NCI-H748 (cell line): ENCODE measurements at regions not wholly inside any gene's neighbourhood (a gene's known extent, or its start where the extent isn't known, plus 50 kb on each side); places are given as distances from the start of the nearest gene placed in this dataset.
"Not testable (repeated sequence)": the region's sequence is repeated elsewhere in the genome, so short reads cannot be mapped to it uniquely, and the experiment has no call there.

Source experiments
- DNase-seq: peaks from one replicate; lab custom pipeline; 2025; ENCODE audit not compliant: unreplicated experiment; lab: John Stamatoyannopoulos, UW

DNA sequence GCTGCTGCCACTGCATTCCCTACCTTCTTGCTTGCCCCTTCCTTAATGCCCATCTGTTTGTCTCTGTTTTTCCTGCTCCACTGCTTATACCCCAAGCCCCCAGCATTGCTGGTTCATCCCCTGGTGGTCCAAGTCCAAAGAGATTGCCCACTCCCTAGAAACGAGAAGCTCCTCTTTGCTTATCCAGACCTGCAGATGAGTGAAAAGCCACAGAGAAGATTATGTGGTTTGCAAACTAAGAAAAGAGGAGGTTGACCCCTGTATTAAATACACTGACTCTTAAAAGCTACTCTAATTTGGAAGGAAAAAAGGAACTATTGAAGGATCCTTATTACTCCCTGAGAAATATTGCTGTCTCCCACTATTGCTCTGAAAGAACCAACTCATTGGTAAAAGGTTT is 146.8 kb upstream of the RAB4A start:
- no peak for DNase-seq

DNA sequence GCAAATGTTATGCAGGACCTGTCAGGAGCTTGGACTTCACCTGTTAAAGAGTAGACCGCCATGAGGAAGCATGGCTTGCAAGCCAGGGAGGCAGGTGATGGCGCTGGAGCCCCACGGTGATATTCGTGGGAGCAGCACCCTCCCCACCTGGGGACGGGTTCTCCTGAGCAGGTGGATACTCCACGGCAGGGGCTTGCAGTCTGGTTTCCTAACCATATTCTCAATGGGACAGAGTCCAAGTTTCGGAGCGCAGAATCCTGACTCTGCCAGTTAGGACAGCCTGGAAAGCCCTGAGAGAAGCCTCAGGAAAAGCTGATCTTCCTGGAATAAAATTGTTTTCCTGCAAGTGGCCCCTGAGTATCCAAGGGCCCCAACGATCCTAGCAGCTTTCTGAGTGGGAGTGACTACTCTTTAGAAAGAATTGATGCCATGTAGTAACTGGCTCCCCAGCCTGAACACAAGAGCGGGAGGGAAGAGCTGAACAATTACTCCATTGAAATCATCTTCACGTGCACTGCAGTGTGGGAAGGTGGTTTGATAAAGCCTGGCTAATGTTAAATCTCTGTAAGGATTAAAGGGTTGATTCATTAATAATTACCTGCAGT is 146.3 kb upstream of the RAB4A start:
- DNase-seq, result no peak

DNA sequence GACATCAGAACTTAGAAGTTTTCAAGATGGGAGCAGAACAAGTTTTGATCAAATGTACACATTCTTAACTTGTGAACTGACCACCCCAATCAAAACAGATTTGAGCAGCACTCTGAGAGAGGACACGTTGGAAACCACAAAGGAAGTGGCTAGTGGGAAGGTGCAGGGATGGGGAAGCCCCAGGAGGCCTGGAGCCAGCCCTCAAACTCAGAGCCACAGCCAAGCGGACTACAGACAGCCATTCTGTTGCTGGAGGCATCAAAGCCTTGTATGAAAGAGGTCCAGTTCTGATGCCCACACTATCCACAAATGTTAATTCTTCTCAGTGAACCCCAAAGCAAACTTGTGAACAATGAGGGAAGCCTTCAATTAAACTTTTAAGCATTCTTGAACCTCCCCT is 143.6 kb upstream of the RAB4A start:
- no peak for DNase-seq

DNA sequence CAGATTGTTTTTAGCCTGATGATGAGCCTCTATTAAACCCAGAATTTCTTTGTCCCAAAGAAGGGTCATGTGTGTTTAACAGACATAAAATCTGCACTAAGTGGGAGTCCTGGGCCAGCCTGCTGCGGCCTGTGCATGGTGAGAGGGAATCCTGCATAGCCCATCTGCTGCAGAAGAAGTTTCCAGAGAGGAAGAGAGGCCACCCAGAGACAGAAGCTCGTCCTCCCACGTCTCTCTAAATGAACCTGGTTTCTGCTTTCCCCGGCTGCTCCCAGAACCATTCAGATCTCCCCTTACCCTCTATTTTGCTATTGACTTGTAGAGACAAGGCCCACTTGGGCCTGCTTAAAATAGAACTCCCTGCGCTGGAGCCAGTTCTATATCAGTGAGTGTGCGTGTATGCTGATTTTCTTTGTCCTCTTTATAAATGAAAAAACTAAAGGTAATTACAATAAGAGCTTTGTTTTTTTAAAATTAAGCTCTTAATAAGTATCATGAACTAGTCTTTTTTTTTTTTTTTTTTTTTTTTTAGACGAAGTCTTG is 142.8 kb upstream of the RAB4A start:
- DNase-seq, result no peak

DNA sequence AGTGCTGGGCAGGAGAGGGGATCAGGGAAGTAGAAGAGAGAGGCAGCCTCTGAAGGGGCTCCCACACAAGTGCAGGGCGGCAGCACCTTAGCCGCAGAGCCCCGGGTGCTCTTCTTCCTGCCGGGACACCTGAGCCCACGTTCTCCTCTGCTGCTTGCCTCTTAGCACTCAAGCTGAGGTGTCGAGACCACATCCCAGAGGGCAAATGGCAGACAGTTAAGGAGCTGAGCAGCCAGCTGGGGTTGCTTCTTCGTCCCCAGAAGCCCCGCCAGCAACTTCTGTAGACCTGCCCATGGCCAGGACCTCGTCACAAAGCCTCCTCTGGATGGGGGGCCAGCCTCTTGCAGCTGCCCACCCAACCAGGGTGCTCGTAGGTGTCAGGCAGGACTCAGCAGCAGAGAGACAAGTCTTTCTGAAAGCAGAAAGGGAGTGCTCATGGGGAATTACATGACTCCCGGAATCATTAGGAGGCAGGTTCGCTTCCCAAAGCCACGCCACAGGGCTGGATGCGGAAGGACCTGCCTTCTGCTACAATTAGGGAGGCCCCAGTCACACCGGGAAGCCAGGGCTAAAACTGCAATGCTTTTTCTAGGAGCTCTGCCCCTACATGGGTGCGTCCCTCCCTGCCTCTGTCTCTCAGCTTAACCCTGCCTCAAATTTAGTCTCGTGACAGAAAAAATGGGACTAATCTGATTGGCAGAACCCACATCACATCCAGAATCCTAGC is 141.4 kb upstream of the RAB4A start:
- no peak for DNase-seq

DNA sequence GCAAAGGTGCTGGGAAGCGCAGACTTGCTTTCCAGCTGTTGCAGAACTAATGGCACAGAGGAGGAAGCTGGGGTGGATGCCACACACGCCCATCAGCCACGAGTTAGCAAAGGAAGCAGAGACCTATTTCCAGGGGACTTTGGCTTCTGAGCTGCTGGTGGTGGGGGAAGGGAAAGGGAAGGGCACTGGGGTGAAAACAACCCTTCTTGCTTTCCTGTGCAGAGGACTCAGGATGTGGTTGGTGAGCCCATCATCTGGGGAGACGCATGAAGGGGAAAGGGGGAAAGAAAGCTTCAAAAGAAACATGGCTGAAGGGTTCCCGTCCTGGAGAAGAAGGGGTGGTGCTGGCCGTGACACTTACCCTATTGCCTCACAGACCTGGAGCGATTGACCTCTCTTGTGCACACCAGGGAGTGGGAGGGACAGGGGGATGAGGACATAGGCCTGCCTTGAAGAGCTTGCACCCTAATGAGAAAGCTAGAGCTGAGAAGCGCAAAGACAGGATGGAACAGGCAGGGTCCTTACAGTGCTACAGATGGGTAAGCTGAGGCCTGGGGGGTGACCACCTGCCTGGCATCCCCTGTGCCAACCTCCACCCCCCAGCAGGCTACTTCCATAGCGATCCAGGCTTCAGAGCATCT is 140.8 kb upstream of the RAB4A start:
- no peak for DNase-seq

DNA sequence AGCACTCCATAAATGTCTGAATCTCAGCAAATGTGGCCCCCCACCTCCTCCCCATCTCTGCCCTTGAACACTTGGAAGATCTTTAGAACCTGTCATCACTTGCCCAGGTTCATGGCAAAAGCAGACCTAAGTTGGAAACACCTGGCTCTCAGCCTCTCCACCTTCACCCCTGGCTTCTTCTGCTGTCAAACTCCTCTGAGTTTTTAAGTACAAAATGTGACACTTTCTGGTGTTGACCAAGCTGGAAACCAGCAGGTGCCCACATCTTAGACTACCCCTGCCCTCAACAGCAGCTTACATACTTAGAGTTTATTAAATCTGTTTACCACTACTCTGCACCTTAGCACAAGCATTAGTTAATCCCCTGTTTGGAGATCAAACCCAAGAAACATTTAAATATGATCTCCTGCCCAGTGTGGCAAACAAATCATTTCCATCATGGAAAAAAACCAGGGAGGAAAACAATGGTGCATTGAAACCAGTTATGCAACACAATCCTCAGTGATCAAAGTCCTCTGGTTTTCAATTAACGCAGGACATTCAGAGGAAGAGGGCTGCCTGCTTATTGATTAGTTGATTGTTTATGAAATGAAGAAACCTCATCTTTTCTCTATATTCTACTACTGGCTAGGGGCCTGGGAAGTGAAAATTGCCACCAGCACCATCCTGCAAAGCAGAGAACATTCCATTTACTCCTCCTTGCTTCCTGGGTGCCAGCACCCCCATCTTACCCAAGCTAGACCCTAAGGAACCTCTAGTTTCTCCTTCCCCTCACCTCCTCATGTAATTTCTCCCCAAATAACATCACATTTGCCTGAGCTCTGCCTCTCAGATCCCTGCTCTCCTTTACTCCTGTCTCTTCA is 139.4 kb upstream of the RAB4A start:
- DNase-seq, result no peak

DNA sequence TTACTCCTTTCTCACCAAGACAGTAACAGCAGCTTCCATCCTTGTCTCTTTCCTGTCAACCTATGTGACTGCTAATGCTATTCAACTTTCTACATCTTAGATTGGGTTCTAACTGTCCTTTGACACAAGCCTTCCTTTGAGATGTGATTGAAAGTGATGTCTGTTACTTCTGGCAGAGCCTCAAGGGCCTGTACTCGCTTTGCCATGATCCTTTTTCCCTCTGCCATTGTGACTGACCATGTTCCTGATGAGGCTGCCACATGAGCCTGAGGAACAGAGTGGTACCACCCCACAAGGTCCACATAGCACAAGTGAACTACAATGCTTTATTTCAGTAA is 138.8 kb upstream of the RAB4A start:
- DNase-seq, result no peak

DNA sequence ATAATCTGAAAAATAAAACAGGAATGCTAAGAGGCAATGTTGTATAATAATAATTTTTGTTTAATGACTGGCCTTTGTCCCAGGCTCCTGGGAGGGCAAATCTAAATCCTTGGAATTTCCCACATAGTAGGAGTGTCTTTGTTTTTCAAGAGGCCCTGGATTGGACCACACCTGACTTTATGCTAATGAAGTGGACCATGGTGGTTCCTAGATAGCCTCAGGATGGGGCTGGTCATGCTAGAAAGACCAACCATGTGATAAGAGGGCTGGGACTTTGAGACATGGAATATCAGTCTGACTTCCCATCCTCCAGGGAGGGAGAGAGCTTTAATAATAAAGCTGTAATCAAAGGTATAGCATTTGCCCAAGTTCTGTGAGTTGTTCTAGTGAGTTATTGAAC is 138.2 kb upstream of the RAB4A start:
- no peak for DNase-seq

DNA sequence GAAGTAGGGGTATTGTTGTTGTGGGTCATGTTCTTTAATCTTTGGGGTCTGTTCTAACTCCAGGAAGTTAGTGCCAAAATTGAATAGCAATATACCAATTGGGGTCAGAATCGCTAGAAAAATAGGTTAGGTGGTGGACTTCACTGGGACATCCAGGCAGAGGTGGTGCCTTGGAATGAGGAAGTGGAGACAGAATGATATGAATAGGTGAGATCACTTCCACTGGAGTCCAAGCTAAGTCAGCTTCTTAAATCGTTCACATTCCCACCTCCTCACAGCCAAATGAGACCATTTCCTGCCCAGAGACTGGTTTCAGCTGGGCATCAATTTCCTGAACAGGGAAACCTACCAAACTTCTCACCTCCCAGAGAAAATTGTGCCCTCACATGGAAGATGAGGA is 137.8 kb upstream of the RAB4A start:
- no peak for DNase-seq

DNA sequence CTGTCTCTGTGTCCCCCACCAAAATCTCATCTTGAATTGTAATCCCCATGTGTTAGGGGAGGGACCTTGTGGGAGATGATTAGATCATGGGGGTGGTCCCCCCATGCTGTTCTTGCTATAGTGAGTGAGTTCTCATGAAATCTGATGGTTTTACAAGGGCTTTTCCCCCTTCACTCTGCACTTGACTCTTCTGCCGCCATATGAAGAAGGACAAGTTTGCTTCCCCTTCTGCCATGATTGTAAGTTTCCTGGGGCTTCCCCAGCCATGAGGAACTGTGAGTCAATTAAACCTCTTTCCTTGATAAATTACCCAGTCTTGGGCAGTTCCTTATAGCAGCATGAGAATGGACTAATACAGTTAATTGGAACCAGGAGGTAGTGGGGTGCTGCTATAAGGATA is 137.1 kb upstream of the RAB4A start:
- DNase-seq, result no peak

DNA sequence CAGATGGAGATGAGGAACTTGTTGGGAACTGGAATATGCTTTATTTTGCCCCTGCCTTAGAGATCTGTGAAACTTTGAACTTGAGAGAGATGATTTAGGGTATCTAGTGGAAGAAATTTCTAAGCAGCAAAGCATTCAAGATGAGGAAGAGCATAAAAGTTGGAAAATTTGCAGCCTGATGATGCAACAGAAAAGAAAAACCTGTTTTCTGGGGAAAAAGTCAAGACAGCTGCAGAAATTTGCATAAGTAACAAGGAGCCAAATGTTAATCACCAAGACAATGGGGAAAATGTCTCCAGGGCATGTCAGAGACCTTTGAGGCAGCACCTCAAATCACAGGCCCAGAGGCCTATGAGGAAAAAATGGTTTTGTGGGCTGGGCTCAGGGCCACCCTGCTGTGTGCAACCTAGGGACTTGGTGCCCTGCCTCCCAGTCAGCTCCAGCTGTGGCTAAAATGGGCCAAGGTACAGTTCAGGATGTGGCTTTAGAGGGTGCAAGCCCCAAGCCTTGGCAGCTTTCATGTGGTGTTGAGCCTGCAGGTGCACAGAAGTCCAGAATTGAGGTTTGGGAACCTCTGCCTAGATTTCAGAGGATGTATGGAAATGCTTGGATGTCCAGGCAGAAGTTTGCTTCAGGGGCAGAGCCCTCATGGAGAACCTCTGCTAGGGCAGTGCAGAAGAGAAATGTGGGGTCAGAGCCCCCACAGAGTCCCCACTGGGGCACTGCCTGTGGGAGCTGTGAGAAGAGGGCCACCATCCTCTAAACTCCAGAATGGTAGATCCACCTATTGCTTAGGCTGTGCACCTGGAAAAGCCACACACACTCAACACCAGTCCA is 136.3 kb upstream of the RAB4A start:
- DNase-seq, result not testable (repeated sequence)

DNA sequence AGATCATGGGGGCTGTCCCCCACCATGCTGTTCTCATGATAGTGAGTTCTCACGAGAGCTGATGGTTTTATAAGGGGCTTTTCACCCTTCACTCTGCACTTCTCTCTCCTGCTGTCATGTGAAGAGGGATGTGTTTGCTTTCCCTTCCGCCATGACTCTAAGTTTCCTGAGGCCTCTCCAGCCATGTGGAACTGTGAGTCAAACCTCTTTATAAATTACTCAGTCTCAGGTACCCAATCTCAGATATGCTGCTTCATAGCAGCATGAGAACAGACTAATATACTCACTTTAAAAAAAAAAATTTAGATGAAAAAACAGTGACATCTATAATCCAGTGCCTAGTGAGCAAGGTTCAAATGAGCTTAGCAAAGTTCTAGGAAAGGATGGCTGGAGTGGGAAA is 135.1 kb upstream of the RAB4A start:
- DNase-seq, result no peak

DNA sequence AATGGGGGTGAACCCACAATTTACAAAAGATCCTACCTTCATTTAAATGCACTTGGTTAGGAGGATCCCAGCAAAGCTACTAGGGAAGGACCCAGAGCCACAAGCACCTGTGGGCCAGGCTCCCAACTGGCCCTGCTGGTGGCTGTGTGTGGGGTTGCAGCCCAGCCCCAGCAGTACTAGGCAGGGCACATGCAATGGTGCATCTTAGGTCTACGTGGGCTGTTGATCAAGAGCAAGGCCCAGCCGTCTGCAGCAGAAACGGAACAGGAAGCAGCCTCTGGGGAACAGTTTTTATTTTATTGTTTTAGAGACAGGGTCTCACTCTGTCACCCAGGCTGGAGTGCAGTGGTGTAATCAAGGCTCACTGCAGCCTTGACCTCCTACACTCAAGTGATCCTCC is 134.1 kb upstream of the RAB4A start:
- DNase-seq, result no peak

DNA sequence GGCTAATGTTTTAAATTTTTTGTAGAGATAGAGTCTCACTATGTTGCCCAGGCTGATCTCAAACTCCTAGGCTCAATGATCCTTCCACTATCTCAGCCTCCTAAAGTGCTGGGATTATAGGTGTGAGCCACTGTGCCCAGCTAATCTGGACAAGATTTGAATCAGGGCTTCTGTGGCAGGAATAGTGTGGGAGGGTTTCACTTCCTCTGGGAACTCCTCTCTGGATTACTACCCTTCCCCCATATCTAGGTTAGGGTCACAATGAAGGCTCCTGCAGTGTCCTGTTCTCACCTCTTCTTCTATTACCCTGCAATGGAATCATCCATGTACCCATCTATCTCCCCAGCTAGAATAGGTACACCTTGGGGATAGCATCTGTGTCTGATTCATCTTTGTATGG is 133.6 kb upstream of the RAB4A start:
- DNase-seq, result no peak

DNA sequence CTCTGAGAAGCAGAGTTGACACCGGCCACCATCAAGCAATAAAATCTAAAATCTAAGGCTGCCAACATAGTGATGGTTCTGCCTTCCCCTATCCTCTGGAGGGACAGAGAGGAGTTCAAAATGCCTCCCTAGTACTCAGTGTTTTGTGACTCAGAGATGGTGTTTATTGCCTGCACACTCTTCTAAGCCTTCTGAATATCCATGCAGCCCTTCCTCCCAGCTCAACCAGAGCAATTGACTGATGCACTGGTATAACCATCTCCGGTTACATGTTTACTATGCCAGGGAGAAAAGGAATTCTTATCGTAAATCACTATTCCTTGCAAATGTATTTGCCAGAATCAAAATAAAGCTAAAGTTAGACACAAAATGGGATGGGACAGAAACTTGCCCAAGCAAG is 132.9 kb upstream of the RAB4A start:
- DNase-seq, result no peak

DNA sequence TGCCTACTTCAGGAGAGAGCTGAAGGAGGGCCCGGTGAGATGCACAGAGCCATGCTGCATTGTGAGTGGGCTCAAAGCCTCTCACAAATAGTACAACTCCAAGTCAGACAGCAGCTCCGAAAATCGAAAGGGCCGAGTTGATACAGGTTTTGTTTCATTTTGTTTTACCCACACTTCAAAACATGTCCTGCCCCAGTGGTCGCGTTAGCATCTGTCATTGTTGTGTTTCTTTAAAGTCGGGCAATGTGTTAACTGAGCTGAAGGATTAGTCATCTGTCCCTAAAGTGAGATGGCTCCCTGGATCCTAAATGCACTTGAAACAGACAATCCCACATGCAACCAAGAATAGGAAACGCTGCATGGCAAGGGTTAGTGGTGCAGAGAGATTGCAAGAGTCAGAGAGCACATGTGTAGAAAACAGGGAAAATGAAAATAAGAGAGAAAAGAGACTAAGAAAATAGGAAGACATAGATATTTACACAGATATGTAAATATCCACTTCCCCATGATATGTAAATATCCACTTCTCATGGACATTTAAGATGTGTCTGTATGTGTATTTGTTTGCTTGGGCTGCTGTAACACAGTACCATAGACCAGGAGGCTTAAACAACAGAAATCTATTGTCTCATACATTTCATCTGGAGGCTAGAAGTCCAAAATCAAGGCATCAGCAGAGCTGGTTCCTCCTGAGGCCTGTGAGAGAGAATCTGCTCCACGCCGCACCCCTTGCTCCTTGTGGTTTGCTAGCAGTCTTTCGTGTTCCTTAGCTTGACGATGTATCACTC is 131.4 kb upstream of the RAB4A start:
- no peak for DNase-seq

DNA sequence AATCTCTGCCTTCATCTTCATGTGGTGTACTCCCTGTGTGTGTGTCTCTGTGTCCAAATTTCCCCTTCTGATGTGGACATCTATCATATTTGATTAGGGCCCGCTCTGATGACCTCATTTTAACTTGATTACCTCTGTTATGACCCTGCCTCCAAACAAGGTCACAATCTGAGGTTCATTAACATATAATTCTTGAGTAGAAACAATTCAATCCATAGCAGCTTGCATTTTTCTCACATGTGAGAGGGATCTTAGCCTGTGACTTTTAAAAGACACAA is 130.9 kb upstream of the RAB4A start:
- no peak for DNase-seq

DNA sequence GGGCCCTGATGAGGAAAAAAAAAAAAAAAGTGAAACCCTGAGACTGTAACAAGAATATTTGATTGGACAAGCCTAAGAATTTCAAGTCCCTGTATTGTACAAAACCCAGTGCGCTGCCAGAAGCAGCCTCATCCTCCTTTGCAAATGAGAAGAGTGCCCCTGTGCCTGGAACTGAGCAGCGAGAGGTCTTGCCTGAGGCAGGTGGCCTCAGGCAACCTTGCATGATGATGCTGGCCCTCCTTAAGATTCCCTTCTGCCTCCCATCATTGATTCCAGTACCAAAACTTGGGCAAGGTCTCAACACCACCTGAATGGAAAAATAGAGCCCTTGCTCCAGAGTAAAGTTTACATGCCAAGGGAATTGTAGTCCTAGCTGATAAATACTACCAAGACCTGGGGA is 129.6 kb upstream of the RAB4A start:
- DNase-seq, result no peak

DNA sequence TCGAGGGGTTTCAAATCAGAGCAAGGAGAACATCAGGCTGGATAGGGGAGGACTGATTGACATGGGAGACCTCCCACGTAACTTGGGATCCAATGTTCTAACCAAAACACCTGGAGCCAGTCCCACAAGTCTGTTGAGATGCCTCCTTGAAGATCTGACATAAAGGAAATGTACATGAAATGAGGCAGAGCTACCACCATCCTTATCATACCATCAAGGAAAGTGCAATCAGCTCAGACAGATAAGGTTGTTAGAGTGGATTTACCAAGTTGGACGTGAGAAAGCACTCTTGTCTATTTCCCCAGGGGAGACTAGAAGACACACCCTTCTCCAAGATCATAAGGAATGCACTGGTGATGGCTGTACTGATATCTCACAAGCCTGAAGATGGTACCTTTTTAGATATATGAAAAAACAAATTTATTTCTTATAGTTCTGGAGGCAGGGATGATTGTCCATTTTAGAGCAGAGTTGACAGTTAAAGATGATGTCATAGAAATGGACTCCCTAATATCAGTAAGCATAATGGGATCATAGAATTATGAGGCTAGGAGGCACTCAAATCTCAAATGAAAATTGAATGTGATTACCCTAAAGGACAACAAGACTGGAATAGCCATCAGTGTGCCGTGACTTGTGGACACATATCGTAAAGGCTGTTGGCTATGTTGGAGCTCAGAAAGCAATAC is 129.1 kb upstream of the RAB4A start:
- DNase-seq, result no peak
